GM19372 (cell line): ENCODE measurements at regions not wholly inside any gene's neighbourhood (a gene's known extent, or its start where the extent isn't known, plus 50 kb on each side); places are given as distances from the start of the nearest gene placed in this dataset.

ENCODE experiments used
- ATAC-seq: cut with Tn5 transposase; IDR thresholded peaks from one replicate; pipeline ENCODE4 v1.9.1; 2021; ENCODE audit warnings: mild to moderate bottlenecking, low read depth, moderate library complexity; ENCODE audit not compliant: unreplicated experiment

GRCh38 chr2:35080231-35080910 is 1275.2 kb upstream of the CRIM1 start:
- ATAC-seq, result no peak

DNA sequence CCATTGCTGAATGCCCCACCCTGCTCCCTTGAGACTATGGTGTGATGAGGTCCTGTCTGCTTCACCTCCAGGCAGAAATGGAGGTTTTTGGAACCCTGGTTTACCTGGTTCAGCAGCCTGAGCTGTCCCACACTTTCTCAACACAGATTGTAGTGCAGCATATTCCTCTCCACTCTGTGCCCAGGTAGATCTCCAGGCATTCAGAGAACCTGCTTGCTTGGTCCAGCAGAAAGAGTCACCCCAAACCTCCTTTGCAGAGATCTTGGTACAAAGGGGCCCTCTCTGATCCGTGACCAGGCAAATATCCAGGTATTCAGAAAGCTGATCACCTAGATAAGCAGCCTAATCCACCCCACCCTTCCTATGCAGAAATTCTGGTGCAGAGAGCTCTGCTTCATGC is 1288.2 kb upstream of the CRIM1 start:
- no peak for ATAC-seq

DNA sequence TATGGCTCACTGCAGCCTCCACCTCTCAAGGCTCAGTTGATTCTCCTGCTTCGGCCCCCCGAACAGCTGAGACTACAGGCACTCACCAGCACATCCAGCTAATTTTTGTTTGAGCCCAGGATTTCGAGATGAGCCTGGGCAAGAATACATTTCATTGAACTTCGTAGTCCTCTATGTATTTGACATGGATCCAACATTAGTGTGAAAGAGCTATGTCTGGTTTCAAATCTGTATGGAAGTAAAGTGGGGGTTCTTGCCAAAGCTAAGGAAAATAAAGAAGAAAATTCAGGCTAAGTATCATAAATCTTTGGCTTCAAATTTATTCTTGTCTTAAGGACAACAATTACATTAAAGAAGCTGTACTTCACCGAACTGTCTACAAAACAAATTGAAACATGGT is 1291.7 kb upstream of the CRIM1 start:
- ATAC-seq, result no peak

- ATAC-seq, result no peak
Measured at GRCh38 chr2:35035883-35036282, 1319.7 kb upstream of the CRIM1 start.

- no peak for ATAC-seq
Measured at GRCh38 chr2:35033748-35034147, 1321.8 kb upstream of the CRIM1 start.

DNA sequence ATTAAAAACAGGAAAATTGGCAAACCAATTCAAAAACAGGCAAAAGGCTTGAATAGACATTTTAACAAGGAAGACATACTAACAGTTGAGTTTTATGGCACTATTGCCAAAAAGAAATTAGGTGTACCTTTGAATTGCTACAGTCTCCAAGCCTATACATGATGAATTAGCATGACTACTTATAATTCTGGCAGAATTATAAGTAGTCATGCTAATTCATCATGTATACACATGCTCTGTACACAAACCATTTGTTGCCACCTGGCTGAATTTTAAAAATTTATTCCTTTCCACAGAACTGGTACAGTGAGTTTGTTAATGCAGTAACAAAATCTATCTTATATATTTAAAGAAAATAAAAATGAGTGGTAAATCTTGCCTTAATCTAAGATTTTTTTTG is 1332.0 kb upstream of the CRIM1 start:
- no peak for ATAC-seq

GRCh38 chr2:35000453-35000852 is 1355.1 kb upstream of the CRIM1 start:
- ATAC-seq, result no peak

GRCh38 chr2:34998741-34999140 is 1356.8 kb upstream of the CRIM1 start:
- ATAC-seq, result no peak

- ATAC-seq, result no peak
Measured at GRCh38 chr2:34997779-34998178, 1357.8 kb upstream of the CRIM1 start.

DNA sequence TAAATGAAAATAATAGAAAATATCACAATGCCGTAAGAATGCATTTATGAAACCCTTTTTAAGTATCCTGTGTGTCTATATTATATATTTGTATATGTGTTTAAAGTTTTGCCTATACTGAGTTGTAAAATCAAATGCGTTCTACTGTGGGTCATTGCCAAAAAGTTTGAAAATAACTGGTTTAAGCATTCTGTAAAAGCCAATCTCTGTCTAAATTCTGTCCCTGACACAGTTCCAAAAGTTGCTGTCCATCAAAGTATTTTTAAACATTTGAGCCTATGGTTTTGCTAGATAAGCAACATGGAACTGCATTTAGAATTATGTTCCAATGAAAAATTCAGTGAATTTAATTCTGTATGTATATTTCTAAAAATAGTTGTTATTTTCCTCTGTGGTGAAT is 1360.4 kb upstream of the CRIM1 start:
- ATAC-seq, result no peak

GRCh38 chr2:34991508-34992274 is 1363.9 kb upstream of the CRIM1 start:
- ATAC-seq, result no peak

DNA sequence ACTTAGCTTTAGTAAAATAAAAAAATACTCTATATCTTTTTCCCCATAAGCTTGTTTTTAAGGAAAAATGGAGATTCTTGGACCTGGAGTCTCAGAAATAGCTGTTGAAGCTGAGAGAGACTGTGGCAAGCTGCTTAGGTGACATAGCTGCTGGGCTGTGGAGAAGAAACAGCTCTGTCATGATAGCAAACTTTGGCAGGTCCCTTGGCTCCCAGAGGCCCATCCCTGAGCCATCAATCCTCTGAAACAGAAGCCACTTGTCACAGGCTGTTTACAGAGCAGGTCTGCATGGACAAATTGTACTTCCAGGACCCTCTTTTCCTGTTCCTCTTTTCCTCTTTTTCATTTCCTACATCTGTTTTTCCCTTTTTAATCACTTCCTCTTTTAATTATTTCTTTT is 1370.1 kb upstream of the CRIM1 start:
- no peak for ATAC-seq

GRCh38 chr2:34980689-34981088 is 1374.9 kb upstream of the CRIM1 start:
- no peak for ATAC-seq

- no peak for ATAC-seq
Measured at GRCh38 chr2:34979148-34979547, 1376.4 kb upstream of the CRIM1 start.

- no peak for ATAC-seq
Measured at GRCh38 chr2:34961822-34962221, 1362.7 kb upstream of the FAM98A start.

GRCh38 chr2:34954758-34955157 is 1355.7 kb upstream of the FAM98A start:
- no peak for ATAC-seq

DNA sequence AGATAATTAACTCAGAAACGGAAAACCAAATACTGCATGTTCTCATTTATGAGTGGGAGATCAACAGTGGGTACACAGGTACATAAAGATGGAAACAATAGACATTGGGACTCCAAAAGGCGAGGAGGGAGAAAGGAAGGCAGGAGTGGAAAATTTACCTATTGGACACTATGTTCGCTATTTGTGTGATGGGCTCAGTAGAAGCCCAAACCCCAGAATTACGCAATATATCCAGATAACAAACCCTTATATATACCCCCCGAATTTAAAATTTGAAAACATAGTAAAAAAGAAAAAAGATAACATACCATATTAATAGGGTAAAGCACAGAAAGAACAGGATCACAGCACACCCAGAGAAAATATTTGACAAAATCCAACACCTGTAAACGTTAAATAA is 1351.7 kb upstream of the FAM98A start:
- no peak for ATAC-seq

GRCh38 chr2:34949316-34949715 is 1350.2 kb upstream of the FAM98A start:
- ATAC-seq, result no peak

DNA sequence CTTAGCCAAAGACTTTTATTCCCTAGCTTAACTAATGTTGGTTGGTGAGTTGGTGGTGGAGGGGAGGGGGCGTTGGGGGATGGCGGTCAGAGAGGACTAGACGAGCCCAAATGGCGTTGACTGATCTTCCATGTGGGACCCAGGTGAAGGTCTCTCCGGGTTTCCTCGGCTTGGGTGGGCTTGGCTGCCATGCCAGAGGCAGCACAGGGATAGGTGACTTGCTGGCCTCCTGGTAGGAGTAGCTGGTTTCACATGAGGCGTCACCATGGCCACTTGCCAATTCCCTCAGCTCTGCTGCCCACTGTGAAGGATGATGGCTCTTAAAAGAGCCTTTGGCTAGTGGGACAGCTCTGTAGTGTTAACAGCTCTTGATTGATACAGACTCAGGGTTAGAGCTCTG is 1337.0 kb upstream of the FAM98A start:
- ATAC-seq, result no peak

DNA sequence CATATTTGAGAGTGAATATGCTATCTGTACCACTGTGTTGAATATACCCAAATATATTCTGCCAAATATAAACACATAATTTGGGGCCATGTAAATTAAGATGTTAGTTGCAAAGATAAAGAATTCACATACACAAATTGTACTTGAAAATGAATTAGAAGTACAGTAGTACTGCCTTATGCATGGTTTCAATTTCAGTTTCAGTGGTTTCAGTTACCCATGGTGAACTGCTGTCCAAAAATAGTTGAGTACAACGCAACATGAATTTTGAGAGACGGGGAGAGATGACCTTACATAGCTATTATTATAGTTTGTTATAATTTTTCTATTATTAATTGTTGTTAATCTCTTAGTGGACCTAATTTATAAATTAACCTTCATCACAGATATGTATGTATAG is 1313.0 kb upstream of the FAM98A start:
- ATAC-seq, result peak; percentile 80

- no peak for ATAC-seq
Measured at GRCh38 chr2:34909992-34910705, 1311.0 kb upstream of the FAM98A start.

- ATAC-seq, result no peak
Measured at GRCh38 chr2:34907812-34908211, 1308.7 kb upstream of the FAM98A start.
